ENCODE measurements at regions not wholly inside any gene's neighbourhood (a gene's known extent, or its start where the extent isn't known, plus 50 kb on each side); places are given as distances from the start of the nearest gene placed in this dataset.

GRCh38 chr20:60662307-60662706 lies 589.8 kb upstream of the CDH4 start:
- no peak for TF ChIP-seq CTCF (IDR thresholded peaks at IDR 0.05)
- TF ChIP-seq EP300 (IDR thresholded peaks at IDR 0.05) = no peak
- no peak for TF ChIP-seq POLR2A (IDR thresholded peaks at IDR 0.05)

All from stomach (tissue), 4 donors.